Nucleus accumbens (tissue), 56 donors: ENCODE measurements at regions not wholly inside any gene's neighbourhood (a gene's known extent, or its start where the extent isn't known, plus 50 kb on each side); places are given as distances from the start of the nearest gene placed in this dataset.

Experiments used
- DNase-seq, 56 donors: peaks; one replicate each; lab custom pipeline; 2025; lab: John Stamatoyannopoulos, UW

DNA sequence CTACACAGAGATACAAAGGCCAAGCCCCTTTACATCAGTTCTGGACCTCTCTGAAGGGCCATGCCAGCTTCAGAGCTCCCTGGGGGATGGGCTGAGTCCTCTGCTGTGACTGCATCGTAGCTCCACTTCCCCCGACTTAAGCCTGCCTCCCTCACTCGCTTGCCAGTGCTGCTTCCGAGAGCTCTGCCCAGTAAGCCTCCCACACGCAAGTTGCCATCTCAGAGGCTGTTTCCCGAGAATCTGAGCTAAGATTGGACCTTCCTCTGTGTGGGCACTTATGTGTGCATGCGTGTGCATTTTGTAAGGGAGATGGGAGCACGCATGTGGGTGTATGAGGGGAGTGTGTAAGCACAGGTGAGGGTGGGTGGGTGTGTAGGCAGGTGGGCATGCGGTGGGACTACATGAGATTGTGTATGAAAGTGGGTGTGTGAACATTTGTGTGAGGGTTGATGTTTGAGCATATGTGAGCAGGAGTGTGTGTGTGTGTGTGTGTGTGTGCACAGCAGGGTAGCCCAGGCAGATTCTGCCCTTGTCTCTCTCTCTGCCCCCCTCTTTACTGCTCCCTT, 163.0 kb upstream of the SYT13 start:
- DNase-seq, result no peak

DNA sequence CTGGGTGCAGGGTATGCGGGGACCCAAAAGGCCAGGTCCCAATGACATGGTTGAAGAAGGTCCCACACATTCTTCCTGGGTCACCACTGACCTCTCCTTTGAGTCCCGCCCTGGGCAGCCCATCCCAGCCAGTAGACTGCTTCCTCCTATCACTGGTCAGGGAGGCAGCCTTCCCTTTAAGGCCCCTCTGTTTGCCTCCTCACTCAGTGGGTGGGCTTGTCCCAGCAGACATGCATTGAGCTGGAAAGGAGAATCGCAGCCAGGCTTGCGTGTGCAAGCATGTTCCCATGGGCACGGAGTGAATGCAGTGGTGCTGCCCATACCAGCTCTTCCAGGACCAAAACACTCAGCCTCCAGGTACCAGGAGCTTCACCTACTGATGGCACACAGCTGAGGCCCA, 162.4 kb upstream of the SYT13 start:
- no peak for DNase-seq

DNA sequence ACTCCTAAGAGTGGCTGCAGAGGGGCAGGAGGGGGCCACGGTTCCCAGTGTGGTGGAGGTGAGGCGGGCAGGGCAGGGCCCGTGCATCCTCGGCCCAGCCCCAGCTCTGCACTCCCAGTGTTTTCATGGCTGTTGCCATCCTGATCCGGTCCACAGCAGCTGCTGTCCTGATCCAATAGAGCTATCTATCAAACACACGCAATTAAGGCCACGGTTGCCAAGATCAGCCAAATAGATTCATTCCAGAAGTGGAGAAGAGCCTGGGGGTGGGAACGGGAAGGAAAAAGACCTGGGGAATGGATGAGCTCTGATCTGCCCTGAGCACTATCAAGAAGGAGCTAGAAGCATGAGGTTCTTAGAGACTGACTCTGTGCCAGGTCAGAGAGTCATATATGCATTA, 160.9 kb upstream of the SYT13 start:
- no peak for DNase-seq

DNA sequence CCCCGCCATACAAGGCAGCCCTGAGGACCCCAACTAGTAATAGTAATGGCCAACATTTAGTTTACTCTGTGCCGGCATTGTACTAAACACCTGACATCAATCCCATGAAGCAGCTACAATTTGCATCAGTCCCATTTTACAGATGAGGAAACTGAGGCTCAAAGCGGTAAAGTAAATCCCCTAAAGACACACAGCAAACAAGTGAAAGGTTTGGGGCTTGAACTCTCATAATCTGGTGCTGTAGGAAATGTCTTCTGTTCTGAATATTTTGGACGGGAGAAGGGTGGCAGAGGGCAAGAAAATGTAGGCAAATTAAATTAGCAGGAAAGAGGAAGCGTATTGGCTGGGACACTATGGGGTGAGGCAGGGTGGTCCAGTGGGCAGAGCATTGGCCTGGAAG, 160.3 kb upstream of the SYT13 start:
- DNase-seq, result no peak

DNA sequence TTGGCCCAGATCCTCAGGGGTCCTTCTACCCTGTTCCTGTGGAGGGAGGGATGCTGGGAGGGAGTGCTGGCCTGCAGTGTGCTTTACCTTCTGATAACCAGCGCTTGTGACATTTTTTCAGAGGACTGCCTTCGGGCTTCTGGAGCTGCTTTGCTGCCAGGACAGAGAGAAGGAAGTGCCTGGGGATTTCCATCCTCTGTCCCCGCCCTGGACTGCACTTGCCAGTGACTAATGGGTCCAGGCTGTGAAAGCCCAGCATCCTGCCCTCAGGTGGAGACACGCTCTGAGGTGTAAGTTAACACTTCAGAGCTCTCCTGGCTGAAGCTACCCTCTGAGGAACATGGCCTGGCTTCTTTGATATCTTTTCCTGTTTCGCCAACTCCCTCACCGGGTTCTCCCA, 158.7 kb upstream of the SYT13 start:
- DNase-seq, result no peak

DNA sequence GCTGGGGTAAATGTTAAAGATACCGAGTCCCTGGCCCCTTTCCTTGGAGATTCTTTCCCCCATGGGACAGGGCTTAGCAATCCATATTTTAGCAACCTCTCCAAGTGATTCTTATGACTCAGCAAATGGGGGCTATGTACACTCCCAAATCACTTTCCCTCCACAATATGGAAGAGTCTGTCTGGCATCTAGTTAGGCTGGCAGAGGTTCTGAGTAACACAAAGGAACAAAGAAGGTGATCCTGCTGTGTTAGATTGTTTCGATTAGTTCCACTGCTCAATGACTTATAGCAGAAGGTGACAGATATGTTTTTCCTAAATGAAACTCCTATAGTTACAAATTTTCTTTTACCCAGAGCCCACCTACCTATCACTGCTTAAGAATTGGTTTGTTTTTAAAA, 154.0 kb upstream of the SYT13 start:
- no peak for DNase-seq

DNA sequence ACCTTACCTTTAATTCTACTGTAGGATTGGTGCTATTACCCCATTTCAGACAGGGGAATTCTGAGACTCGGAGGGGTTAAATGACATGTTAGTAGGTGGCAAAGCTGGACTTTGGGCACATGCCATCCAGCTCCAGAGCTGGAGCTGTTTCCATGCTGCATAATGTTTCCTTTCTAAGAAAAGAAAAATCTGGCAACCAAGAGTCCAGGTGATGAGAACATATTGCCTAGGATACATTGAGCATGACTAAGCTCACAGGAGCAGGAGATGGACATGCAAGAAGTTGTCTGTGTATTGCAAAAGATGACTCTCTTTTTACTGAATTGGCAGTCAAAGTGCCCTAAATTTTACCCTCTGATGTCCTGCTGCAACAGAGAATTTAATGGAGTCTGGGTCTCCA, 150.8 kb upstream of the SYT13 start:
- no peak for DNase-seq

DNA sequence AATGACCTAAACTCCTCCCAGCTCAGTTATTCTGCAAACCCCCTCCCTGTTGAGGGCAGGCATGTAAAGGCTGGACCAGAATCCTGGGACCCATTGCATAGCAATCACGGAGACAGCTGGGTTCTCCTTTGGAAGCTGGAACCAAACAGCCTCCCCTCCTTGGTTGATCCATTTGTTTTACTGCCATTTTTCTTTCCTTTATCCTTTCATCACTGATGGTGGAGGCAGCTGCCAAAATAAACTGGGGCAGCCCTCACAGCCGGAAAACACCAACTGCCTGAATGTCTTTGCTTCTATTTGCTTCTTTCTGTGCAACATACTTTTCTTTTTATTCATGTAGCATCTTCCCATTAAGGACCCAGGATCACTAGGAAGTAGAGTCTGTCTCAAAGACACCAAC, 150.0 kb upstream of the SYT13 start:
- no peak for DNase-seq

DNA sequence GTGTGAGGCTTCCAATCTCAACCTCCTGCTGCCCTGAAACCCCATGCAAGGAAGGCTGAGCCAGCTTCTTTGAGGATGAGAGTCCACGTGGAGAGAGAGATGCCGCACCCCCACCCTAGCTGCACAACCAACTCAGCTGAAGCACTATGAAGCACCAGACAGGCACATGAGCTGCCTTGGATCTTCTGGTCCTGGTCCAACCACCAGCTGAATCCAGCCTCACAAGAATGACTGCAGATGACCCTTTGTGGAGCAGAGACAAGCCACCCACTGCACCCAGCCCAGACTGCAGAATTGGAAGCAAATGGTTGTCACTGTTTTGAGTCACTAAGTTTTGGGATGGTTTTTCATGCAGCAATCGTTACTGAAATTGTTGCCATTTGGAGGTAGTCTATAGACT, 149.6 kb upstream of the SYT13 start:
- no peak for DNase-seq

DNA sequence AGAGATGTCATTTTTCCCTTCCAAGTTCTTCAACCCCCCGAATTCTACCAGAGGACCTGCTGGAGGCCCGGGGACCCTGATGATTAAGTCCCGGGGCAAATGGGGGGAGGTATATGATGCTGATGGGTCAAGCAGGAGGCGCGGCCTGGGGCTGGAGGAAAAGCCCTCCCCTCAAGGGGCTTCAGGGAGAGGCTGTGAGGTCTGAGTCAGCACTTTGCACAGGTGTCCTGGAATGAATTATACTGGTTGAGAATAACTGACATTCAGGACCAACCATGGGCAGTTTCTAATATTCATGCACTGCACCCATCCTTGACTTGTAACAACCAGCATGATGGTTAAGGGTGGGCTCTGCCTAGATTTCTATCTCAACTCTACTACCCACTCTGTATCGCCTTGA, 146.8 kb upstream of the SYT13 start:
- DNase-seq, result no peak

DNA sequence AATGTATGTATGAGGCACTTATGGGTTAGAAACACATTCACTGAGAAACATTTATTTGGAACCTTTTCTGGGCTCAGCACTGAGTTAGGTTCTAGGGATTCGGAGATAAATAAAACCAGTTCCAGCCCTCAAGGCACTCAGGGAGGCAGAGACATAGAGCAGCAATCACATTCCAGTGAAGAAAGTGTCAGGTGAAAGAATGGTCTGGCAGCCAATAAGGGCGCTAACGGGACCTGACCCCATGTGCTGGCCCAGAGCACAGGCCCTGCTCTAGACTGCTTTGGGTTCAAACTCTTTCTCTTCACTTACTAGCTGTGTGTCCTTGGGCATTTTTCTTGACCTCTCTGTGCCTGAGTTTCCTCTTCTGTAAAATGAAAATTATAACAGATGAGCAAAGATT, 146.0 kb upstream of the SYT13 start:
- DNase-seq, result no peak

DNA sequence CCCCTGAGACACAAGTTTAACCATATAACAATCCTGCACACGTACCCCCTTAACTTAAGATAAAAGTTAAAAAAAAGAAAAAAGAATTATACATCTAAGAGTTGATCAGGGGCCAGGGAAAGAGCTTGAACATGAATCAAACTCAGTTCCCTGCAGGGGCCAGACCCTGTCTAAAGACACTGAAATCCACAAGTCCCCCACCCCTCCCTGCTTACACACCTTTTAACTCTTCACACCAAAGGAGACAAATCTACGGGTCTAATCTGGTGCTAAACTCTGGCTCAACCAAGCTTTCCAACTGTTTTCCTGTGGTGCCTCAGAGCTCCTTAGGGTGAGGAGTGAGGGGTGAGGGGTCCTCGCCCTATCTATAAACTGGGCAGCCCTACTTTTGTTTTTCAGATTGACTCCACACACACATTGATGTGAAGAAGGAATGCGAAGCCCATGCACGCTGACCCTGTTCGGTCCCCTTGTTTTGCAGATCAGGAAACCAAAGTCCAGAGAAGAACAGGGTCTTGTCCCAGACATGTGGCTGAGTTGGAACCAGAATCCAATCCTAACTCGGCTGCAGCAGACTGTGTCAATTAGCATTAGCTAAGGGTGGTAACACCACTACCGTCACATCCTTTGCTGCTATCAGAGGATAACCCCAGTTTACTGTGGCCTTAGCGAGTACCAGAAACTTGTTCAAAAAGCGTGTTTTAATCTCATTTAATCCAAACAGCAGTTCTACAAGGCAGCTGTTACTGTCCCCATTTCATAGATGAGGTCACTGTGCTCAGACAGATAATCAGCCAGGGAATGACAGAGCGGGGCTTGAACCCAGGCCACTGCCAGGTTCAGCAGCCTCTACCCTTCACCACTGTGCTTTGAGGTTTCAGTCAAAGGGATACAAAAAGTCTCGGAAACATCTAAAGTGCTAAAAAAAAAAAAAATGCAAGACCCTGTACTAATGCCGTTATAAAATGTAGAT, 145.2 kb upstream of the SYT13 start:
- DNase-seq, result no peak

DNA sequence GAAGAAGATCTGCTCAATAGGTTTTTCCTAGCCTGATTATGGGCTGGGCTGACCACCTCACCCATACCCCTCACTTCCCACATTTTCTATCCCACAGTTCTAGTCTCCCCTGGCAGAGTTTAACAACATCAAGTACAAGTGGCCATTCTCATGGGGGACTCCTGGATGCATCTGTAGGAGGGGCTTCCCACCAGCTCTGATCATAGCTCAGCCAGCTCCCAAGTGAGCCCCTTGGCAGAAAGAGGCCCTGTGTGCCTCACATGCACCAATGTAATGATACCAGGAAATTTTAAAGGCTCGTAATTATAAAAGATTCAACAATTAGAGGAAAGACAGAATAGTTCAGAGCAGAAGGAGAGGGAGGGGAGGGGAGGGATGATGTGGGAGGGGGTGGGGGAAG, 144.2 kb upstream of the SYT13 start:
- no peak for DNase-seq

DNA sequence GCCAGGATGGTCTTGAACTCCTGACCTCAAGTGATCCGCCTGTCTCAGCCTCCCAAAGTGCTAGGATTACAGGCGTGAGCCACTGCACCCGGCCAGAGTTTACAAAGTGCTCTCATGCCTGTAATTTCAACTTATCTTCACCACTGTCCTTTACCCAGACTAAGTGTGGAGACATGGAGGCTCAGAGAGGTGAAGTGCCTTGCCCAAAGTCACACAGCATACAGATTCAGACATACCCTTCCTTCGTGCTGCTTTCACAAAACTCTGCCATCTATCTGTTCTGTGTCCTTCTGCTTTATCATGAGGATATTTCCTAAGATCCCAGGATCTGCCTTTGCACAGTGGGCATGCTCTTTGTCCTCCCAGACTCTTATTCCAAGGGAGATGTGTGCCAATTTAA, 143.6 kb upstream of the SYT13 start:
- DNase-seq, result no peak

DNA sequence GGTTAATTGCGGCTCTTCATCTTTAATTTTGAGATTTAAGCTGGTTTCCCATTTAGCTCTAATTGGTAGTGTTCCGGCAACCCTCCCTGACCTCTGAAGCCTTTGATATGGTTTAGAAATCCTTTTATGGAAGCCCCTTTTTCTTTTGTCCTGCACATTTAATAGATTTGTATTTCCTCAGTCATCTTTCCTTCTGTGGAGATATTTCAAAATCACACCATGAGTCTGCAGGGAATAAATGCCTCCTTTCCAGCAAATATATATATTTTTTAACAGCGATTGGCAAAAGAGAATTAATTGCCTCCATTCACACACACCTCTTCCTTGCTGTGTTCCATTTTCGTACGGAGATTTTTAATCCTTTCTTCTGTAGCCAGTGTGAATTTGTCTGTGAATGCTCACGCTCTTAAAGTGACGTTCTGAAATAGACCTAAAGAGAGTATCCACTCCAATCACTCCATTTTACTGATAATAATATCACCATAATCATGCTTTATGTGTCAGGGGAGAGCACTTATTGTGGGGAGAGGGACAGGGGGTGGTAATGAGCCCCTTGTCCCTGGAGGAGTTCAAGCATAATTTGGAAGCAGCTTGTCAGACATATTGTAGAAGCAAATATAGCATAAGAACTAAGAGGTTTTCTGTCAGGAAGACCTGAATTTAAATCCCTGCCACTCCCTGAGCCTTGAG, 142.5 kb upstream of the SYT13 start:
- no peak for DNase-seq

DNA sequence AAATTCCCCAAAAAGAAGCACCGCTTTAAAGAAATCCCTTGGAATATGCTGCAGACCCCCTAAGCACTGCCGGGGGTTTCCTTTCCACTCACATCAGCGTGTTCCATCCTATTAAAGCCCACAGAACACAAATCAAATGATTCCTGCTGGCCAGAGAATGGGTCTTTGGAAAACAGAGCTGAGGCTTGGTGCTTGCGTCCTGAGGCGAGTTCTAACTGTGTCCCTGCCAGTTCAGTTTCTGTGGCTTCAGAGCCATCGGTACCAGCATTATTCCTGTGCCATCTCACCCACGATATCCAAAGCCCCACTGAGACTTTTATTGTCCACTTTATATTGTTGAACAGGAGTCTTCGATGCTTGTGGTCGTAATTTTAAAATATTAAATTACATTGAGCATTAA, 142.0 kb upstream of the SYT13 start:
- no peak for DNase-seq

DNA sequence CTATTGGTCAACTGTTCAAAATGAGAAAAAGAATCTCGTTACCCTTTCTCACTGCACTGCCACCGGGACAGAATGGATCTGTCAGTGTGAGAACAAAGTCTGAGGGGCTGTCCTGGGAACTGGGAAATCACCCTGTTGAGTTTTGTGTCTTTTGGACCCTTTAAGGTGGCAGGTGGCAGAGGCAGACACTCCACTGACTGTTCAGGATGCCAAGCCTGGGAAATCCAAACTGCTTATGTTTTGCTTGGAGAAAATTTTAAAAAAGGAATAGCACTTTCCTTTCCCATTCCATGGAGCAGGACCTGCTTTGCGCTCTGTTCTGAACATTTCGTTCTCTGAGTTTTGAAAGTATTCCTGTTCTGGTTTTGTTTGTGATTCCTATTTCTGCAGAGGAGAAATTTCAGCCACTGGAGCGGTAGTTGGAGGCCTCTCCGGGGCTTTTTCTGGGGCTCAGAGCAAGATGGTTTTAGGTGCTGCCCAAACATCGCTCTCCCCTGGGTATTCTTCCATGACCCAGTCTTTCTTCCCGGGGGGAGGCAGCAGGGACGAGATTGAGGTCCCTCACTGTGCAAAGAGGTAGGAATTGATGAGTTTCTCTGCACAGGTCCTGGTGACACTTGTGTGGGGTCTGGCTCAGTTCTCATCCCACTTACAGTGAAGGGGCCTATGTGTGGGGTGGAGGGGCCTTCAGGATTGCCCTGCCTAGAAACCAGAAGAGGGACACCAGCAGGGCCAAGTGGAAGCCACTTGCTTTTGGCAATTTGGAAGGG, 138.5 kb upstream of the SYT13 start:
- no peak for DNase-seq

DNA sequence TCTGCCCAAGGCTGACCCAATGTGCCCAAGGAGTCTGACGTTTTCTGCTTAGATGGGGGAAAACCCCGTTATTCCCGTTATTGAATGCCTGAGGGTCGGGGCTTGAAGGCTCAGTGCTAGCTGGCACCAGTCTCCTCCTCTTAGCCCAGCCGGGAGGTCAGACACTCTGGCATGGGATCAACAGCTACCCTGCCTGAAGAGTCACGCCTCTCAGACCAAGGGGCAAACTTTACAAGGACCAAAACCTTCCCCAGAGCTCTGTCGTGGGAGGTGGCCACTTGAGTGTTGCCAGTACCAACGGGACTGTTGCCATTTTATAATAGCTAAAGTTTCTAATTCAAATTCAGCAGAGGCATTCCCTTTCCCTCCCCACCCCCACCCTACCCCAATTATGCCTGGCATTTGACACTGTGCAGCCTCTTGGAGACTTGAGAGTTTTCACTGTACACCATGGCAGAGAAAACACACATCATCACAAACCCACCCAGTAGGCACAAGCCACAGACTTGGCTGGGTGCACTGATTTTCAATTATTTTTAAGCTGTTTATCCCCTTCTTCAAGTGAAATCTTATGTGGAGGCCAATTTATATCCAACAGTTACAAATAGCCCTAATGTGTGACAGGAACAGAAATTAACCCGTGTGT, 137.5 kb upstream of the SYT13 start:
- DNase-seq, result peak in 17 of 56 donors; percentile 8 to 51 (median 23)

DNA sequence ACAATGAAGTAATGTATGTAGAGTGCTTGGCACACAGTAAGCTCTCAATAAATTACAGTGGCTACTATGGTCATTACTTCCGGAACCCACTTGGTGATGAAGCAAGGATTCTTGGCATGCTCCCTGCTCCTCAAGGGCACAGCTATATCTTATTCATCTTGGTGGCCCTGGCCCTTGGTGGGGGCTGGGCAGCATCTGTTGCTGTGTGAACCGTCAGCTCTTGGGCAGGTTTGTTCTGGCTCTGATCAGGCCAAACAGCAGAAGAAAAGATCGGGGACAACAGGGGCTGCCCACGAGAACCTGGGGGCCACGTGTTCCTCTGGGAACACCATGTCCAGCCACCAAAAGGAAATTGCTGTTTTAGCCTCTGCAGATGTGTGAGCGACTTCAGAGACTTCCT, 136.9 kb upstream of the SYT13 start:
- peak in 1 of 56 donors; percentile 23 for DNase-seq

DNA sequence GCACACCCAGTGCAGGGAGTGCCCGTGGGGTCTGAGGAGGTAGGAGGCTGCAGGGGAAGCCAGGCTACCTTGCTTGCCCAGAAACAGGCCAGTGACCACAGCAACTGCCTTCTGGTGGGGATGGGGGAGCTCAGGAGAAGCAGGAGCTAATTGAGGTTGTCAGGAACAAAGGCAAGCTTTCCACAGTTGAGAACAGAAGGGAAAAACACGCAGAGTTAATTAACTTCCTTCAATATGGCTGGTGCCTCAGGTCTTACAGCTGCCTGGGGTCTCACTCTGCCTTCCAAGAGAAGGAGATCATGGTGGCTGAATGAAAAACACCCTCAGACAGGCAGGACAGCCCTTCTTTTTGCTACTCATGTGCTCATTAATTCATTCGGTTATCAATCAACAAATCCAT, 127.9 kb upstream of the SYT13 start:
- DNase-seq, result no peak
